Activated CD8-positive, alpha-beta memory T cell treated with anti-CD3 and anti-CD28 coated beads, Interleukin-2, amount 50 U/mL, for 4 hours (primary cell): ENCODE measurements at regions not wholly inside any gene's neighbourhood (a gene's known extent, or its start where the extent isn't known, plus 50 kb on each side); places are given as distances from the start of the nearest gene placed in this dataset.
"Not testable (repeated sequence)": the region's sequence is repeated elsewhere in the genome, so short reads cannot be mapped to it uniquely, and the experiment has no call there.

Source experiments
- DNase-seq: peaks from one replicate; pipeline ENCODE4 v3.0.0-alpha.2; 2020

DNA sequence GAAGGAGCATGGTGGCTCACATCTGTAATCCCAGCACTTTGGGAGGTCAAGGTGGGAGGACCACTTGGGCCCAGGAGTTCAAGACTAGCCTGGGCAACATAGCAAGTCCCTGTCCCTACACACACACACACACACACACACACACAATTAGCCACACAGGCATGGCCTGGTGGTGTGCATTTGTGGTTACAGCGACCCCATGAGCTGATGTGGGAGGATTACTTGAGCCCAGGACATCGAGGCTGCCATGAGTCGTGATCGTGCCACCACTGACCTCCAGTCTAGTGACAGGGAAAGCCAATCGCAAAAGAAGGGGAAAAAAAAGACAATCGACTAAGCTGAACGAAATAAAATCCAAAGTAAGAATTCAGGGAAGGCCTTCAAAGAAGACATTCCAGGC, 67.9 kb downstream of the TBX3 start:
- DNase-seq: no peak

DNA sequence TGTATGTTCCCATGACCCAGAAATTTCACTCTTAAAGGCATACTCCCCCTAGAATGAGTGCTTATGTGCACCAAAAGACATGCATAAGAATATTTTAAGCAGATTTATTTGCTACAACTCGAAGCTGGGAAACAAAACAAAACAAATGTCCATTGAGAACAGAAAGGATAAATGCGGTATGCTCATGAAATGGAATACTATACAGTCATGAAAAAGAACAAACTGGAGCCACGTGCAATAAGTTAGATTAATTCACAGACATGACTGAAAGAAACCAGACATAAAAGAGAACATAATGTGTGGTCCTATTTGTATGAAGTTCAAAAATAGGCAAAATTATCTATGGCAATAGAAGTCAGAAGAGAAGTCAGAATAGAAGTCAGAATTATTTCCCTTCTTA, 69.9 kb downstream of the TBX3 start:
- no peak for DNase-seq

DNA sequence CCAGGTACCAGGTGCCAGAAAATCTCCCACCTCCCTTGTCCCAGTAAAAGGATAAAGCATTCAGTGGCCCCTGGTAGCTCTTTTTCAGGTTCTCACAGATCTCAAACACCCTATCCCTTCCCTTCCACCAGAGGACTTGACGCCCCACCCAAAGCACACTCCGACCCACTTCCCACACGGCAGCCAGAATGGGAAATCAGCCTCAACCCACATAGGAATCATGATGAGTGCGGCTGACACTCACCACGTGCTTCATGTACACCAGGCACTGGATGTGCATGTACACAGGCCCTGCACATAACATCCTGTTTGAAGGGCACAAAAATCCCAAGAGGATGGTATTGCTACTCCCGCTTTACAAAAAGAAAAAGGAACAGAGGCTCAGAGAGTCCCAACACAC, 71.9 kb downstream of the TBX3 start:
- no peak for DNase-seq

DNA sequence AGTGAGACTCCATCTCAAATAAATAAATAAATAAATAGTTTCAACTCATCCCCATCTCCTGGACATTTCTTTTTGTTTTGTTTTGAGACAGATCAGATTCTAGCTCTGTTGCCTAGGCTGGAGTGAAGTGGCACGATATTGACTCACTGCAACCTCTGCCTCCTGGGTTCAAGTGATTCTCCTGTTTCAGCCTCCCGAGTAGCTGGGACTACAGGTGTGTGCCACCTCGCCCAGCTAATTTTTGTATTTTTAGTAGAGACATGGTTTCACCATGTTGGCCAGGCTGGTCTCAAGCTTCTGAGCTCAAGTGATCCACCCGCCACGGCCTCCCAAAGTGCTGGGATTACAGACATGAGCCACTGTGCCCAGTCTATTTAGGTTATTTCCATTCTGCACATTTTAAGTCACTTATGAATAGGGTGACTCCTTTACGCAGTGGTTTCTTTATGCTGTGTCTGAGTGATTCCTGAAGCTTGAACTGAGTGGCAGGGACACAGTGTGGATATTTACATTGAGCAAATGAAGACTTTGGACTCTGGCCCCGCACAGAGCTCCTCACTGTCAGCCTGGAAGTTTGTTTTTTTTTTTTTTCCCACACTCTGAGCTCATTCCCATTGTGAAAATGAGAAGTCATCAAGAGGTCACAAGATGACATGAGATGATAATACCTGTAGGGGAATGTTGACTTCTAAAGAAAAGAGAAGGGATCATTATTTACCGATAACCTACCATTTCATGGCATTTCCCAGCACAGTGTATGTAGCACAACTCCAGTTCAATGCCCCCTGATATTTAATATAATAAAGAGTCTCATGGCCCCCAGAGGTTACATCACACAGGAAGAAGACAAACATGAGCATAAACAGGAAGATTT, 72.6 kb downstream of the TBX3 start:
- no peak for DNase-seq

DNA sequence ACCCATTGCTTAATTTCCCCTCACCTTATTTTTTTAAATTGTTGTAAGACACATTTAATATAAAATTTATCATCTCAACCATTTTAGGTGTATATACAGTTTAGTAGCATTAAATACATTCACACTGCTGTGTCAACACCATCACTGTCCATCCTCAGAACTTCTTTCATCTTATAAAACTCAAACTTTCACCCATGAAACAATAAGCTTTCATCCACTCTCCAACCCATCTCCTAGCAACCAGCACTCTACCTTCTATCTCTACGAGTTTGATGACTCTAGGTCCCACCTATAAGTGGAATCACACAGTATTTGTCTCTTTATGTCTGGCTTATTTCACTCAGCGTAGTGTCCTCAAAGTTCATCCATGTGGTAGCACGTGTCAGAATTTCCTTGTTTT, 75.5 kb downstream of the TBX3 start:
- no peak for DNase-seq

DNA sequence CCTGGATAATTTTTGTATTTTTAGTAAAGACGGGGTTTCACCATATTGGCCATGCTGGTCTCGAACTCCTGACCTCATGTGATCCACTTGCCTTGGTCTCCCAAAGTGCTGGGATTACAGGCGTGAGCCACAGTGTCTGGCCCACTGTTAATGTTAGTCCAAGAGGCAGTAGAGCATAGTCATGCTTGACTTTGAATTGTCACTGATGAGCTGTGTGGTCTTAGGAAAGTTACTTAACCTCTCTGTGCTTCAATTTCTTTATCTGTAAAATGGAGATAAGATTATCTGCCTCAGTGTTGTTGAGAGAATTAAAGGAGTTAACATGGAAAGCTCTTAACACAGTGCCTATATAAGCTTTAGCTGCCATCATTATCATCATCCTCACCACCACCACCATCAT, 78.1 kb downstream of the TBX3 start:
- DNase-seq: no peak

DNA sequence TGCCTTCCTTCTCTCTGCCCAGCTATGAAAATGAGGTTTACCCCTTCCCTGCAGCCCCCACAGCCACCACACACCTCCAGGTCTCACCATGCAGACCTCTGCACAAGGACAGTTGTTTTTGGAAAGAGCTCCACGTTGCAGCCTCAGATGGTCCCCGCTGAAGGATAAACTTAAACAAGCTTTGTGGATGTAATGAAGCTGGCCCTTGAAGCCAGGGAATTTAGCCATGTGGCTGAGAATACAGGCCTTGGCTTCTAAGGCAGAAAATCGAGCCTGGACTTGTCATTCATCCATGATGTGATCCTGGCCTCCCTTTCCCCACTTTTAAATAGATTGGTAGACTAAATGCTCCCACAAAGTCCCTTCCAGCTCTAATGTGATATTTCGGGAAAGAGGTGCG, 79.4 kb downstream of the TBX3 start:
- DNase-seq: no peak

DNA sequence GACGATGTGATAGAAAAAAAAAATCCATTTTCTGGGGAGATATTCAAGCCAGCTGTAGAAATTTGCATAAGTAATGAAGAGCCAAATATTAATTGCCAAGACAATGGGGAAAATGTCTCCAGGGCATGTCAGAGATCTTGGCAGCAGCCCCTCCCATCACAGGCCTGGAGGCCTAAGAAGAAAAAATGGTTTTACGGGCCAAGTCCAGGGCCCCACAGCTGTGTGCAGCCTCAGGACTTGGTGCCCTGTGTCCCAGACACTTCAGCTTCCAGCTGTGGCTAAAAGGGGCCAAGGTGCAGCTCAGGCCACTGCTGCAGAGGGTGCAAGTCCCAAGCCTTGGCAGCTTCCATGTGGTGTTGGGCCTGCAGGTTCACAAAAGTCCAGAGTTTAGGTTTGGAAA, 83.4 kb downstream of the TBX3 start:
- DNase-seq: not testable (repeated sequence)

DNA sequence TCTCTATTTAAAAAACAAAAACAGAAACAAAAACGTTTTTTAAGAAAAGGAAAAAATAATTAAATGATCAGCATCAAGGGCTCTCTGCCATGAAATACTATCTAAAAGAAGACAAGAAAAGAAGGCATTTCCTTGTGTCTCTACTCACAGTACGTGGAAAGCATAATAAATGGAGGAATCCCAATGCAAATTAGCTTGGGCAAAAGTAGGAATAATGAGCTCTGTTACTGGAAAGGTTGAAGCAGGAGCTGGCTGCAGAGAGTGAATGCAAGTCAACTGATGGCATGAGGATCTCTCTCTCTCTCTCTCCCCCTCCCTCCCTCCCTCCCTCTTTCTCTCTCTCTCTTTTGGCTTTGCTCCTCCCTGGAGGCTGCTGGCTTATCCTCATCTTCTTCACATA, 85.9 kb downstream of the TBX3 start:
- DNase-seq: no peak

DNA sequence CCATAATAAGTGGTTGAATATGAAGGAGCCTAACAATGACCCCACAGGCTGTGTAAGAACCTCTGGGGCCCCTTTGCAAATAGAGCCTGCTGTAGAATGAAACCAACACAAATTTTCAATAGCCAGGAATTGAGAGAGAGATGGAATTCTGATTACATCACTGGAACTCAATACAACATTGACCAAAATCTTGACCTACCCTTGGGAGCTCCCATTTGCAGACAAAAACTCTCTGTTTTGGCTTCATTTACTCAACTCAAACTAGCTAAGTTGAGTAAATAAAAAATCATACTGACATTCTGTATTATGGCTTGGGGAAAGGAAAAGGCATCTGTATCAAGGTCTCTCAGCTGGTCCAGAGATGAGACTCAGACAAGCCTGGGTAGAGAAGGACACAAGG, 91.0 kb downstream of the TBX3 start:
- DNase-seq: no peak

DNA sequence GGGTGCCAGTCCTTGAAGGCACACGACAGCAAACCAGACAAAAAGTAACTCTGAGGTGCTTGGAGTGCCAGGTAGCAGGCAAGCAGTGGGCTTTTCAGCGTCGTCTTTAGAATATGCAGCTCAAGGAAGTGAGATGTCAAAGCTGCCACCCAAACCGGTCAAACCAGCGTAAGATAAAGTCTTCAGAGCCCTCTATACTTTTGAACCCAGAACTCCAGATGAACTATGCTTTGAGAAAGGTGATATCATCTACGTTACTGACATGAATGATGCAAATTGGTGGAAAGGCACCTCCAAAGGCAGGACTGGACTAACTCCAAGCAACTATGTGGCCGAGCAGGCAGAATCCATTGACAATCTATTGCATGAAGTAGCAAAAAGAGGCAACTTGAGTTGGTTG, 95.9 kb downstream of the TBX3 start:
- DNase-seq: no peak

DNA sequence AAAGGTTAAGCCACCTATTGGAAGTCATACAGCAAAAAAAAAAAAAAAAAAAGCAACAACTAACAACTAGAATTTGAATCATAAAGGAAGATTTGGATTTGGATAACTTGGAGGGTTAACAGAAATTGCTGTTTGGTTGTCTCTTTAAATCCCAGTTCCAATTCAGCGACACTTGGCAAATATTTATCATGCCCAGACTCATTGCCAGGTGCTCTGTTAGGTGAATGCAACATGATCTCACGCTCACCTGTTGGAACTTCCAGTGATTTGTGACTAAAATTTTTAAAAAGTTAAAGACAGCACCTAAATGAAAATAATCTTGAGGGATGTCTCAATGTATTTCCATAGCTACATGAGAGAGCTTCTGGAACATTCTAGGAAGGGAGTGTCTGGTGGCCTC, 103.7 kb downstream of the TBX3 start:
- no peak for DNase-seq

DNA sequence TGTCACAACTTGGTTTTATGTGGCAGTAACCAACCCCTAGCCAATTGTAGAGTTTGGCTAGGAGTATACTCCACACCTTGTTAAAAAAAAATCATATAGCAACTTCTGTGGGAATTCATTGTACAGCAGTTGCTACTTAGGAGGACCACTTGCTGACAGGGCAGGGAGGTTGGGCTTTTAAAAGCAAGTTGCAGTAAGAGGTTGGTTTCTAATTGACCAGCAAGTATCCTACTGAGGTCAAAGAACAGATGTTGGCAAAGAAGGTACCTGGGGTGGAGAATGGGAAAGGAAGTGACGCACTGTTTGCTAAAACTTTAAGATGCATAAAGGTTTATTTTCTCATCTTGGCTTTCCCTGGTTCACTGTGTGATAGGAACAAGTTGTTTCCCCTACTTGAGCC, 104.6 kb downstream of the TBX3 start:
- no peak for DNase-seq

DNA sequence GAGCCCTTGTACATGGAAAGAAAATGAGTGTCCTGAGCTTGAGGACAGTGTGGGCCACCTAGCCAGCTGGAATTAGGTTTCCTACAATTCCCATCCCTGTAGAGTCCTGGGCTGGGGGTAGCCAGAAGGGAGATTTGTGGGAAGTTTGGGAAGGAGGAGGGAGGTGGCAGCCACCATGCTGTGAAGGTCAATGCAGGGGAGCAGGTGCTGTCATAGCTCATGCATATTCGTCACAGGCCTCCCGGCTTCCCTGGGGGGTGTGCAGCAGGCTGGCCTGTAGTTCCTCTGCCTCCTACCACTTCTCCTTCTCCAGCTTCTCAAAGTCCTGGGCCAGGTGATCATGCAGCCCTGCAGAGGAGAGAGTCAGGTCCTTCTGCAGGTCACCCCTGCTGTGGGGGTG, 121.3 kb downstream of the TBX3 start:
- DNase-seq: no peak

DNA sequence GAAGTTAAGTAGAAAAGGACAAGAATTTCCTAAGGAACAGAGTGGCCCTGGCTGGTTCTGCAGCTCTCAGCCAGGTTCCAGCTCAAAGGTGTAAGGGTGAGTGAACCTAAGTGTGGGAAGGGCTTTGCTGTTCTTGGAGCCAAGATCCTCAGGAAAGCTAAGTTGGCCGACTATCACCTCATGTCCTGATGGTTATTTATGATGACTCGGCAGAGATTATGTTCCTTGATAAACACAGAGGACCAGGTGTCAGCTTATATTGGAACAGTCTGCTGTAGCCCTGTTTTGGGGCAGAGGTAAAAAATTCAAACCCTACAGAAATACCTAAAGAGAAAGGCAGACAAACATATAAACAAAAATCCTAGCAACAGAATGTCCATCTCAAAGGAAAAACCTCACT, 128.5 kb downstream of the TBX3 start:
- no peak for DNase-seq

DNA sequence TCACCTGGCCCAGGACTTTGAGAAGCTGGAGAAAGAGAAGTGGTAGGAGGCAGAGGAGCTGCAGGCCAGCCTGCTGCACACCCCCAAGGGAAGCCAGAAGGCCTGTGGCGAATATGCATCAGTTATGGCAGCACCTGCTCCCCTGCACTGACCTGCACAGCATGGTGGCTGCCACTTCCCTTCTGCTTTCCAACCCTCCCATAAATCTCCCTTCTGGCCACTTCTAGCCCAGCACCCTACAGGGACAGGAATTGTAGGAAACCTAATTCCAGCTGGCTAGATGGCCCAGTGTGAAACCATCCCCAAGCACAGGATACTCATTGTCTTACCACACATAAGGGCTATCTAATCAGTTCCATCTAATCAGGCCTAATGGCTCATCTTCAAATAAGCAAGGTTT, 136.3 kb downstream of the TBX3 start:
- DNase-seq: no peak

DNA sequence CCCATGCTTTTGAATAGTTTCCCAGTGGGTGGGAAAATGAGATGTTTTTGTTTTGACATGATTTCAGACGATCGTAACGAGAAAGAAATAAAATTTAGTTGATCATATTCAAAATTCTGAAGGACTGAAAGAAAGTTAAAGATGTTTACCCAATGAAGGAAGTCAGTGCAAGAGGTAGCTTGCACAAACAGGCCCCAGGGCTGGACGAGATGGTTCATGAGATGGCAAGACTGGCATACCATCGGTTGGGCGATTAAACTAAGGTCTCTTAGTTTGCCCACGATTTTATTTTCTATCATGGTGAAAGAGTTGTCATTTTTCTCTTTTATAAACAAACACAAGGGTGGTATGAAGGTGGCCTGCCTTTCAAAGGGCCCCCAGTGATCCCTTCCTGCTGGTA, 124.5 kb upstream of the TBX5 start:
- DNase-seq: no peak

DNA sequence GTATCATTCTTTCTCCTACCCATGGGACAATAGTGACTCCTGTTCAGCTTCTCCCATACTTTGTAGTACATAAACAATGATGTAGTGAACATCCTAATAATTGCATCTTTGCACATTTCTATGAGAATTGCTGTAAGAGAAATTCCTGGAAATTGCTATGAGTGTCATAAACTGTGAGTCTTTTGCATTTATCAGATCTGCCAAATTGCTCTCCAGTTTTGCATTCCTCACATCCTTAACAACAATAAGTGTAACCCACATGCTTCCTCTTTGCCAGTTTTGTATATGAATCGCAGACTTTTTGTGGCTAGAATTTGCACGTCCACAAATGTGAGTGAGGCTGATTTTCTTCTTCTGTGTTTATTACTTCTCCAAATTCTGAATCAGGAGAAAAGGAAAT, 124.0 kb upstream of the TBX5 start:
- DNase-seq: no peak

DNA sequence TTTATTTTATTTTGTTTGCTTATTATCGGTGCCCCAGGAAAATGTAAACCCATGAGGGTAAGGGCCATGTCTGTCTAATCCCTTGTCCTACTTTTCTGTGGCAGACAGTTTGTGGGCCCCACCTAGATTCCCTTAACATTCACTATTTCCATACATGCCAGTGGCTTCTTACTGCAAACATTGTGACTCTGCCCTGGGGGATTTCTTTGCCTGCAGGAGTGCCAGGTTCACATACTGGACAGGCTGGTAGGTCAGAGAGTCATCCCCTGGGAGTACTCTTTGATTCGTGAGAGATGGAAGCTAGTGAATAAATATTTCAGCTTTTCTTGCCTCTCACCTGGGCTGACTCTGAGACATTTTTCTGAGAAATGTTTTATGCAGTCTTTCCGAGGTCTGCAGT, 122.8 kb upstream of the TBX5 start:
- no peak for DNase-seq

DNA sequence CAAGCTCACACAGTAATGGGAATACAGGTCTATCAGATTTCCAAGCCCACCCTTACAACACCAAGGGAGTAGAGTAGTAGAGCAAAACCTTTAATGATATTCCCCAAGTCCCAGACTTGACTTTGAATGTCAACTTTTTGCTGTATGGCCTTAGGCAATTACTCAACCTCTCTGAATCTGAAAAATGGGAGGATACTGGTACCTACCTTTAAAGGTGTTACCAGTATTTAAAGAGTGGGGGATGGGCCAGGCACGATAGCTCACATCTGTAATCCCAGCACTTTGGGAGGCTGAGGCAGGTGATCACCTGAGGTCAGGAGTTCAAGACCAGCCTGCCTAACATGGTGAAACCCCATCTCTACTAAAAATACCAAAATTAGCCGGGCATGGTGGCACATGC, 115.2 kb upstream of the TBX5 start:
- DNase-seq: not testable (repeated sequence)

DNA sequence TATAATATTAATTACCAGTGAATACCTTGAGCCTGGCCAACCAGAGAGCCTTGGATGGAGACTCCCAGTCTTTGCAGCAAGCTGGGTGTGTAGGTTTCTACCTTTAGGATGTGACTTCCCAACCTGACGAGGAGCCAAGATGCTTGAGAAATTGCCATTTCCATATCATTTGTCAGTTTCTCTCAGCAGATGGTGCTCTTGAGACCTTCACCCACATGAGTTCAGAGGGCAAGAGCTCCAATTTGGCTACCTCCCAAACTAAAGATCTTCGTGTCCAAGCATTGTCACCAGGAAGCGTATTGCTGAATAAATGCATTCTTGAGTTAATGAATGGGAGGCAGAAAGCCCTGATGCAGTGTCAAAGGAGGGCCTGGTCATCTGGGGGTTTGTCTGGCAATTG, 106.4 kb upstream of the TBX5 start:
- no peak for DNase-seq

DNA sequence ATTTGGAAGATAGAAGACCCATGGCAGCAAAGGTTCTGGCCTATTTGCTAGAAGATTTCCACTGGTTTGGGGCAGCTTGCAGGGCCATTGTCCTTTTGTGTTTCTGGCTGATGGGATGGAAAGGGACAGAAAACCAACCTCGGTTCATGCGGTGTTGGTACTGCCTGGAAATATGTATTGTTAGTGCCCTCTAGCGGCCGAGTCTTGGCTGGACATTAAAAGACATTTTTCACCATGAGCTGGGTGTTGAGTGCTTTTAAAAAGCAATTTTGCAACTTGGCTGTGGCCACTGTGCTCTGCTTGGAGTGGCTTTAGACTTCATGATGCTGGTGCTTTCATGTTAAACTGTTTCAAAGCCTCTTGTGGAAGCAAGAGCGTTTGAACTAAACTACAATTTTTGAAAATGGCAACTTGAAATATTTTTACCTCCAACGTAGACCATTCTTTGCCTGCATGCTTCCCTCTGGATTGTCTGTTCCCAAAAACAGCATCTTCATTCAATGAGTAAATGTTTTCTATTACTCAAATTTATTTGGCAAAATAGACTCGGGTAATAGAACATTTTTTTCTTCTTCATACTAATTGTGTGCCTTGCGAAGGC, 102.7 kb upstream of the TBX5 start:
- peak; percentile 44 for DNase-seq

DNA sequence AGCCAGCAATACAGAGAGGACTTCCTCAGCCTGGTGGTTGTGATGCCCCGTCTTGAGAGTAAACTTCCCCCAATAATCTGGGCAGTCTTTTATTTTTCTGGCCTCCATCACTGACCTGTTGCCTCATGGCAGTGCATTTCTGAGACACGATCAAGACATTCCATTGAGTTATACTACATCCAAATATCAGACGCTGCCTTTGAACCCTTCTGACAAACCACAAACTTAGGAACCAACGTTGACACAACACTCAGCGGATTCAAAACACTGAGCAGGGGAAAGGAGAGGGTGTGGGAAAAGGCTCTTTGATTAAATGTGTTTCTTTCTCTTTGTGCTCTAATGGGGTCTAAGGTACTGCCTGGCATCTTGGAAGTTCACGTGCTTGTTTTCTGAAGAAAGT, 100.7 kb upstream of the TBX5 start:
- no peak for DNase-seq

DNA sequence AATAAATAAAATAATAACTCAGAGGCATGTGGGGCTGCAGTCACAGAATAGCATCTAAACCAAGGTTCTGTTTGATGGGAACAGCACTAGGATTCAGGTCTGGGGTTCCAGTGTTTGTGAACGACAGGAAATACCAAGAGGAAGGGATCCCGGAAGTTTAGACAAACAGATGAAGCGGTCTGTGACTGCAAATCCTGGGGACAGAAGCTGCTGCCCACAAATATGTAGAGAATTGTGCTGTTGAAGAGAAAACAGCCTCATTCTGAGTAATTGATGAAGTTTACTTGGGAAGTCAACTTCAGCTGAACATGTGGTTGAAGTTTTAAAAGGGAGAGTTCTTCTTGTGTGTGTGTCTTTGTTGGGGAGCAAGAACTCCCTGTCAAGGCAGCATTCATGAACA, 98.4 kb upstream of the TBX5 start:
- no peak for DNase-seq

DNA sequence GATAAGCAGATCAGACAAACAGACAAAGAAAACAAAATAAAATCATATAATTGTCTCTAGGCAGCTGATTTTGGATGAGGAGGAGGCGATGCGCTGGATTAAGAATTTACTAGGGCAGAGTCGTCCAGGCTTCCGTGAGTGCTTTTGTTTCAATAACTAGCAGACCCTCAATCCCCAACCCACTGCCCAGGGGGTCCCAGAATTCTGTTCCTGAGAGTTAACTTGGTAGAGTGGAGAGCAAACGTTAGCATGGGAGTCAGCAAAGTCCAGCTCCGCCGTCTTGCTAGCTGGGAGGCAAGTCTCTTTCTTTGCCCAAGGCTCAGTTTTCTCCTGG, 95.5 kb upstream of the TBX5 start:
- DNase-seq: no peak
